ENCODE measurements at regions not wholly inside any gene's neighbourhood (a gene's known extent, or its start where the extent isn't known, plus 50 kb on each side); places are given as distances from the start of the nearest gene placed in this dataset.

DNA sequence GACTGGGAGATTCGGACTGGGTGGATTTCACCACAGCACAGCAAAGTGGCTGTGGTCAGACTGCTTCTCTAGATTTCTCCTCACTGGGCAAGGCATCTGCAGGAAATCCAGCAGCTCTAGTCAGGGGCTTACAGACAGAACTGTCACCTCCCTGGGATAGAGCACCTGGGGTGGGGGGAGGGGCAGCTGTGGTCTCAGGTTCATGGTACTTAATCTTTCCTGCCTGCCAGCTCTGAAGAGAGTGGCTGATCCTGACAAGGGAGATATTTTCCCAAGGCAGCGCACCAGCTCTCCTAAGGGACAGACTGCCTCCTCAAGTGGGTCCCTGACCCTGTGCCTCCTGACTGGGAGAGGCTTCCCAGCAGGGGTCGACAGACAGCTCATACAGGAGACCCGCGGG is 212.8 kb upstream of the KLF12 start:
- Histone ChIP-seq H3K4me1 (ENCODE audit: insufficient read depth) (no peaks in the 10 kb centered on the region), H4K20me1 (replicated peaks; ENCODE audit: insufficient read depth) (no peaks in the 10 kb centered on the region), H3K4me2 (no peak overlapping the region), H3K27ac (ENCODE audit: low read depth) (no peak overlapping the region), H3K27me3 (ENCODE audit: insufficient read depth) (no peaks in the 10 kb centered on the region), H3K36me3 (ENCODE audit: insufficient read depth) (no peaks in the 10 kb centered on the region), H3K9me2 (ENCODE audit: insufficient read depth) (0 out of 2 replicates have a peak, but pooled peaks cover 3% of the 10 kb centered on the region), H3K4me3 (no peak overlapping the region), H3F3A (replicated peaks; ENCODE audit: low read depth) (no peaks in the 10 kb centered on the region), H2AFZ (no peak overlapping the region), H3K79me2 (replicated peaks; ENCODE audit: insufficient read depth) (no peaks in the 10 kb centered on the region)
- Mint-ChIP-seq H3K4me3 (no peak overlapping the region), H3K27ac (no peak overlapping the region), H3K36me3 (ENCODE audit: low read depth) (no peaks in the 10 kb centered on the region), H3K4me1 (peaks cover 2% of the 10 kb centered on the region; the same call in 1 of the 3 replicates), H3K27me3 (ENCODE audit: insufficient read depth, low read depth, poor library complexity) (peaks cover 10% of the 10 kb centered on the region), H3K9me3 (peaks cover 5% of the 10 kb centered on the region; the same call in 2 of the 3 replicates)
- DNase-seq (ENCODE audit: low spot score) (peak; percentile 20), ATAC-seq (no peak)
- no peak for TF ChIP-seq NANOG (IDR thresholded peaks at IDR 0.05; ENCODE audit: borderline replicate concordance)
- TF ChIP-seq, protein P1, sequence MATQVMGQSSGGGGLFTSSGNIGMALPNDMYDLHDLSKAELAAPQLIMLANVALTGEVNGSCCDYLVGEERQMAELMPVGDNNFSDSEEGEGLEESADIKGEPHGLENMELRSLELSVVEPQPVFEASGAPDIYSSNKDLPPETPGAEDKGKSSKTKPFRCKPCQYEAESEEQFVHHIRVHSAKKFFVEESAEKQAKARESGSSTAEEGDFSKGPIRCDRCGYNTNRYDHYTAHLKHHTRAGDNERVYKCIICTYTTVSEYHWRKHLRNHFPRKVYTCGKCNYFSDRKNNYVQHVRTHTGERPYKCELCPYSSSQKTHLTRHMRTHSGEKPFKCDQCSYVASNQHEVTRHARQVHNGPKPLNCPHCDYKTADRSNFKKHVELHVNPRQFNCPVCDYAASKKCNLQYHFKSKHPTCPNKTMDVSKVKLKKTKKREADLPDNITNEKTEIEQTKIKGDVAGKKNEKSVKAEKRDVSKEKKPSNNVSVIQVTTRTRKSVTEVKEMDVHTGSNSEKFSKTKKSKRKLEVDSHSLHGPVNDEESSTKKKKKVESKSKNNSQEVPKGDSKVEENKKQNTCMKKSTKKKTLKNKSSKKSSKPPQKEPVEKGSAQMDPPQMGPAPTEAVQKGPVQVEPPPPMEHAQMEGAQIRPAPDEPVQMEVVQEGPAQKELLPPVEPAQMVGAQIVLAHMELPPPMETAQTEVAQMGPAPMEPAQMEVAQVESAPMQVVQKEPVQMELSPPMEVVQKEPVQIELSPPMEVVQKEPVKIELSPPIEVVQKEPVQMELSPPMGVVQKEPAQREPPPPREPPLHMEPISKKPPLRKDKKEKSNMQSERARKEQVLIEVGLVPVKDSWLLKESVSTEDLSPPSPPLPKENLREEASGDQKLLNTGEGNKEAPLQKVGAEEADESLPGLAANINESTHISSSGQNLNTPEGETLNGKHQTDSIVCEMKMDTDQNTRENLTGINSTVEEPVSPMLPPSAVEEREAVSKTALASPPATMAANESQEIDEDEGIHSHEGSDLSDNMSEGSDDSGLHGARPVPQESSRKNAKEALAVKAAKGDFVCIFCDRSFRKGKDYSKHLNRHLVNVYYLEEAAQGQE (IDR thresholded peaks at IDR 0.05; ENCODE audit: unreplicated experiment), result no peak
- TF ChIP-seq STAT1 (IDR thresholded peaks at IDR 0.05; ENCODE audit: unreplicated experiment), result no peak
- TF ChIP-seq ZNF114 (CRISPR knock-in tag; IDR thresholded peaks at IDR 0.05), result no peak
- TF ChIP-seq, protein P2, sequence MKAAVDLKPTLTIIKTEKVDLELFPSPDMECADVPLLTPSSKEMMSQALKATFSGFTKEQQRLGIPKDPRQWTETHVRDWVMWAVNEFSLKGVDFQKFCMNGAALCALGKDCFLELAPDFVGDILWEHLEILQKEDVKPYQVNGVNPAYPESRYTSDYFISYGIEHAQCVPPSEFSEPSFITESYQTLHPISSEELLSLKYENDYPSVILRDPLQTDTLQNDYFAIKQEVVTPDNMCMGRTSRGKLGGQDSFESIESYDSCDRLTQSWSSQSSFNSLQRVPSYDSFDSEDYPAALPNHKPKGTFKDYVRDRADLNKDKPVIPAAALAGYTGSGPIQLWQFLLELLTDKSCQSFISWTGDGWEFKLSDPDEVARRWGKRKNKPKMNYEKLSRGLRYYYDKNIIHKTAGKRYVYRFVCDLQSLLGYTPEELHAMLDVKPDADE (IDR thresholded peaks at IDR 0.05), result no peak
- TF ChIP-seq ZNF331 (CRISPR knock-in tag; IDR thresholded peaks at IDR 0.05; ENCODE audit: low read depth), result no peak
- TF ChIP-seq, protein P3, sequence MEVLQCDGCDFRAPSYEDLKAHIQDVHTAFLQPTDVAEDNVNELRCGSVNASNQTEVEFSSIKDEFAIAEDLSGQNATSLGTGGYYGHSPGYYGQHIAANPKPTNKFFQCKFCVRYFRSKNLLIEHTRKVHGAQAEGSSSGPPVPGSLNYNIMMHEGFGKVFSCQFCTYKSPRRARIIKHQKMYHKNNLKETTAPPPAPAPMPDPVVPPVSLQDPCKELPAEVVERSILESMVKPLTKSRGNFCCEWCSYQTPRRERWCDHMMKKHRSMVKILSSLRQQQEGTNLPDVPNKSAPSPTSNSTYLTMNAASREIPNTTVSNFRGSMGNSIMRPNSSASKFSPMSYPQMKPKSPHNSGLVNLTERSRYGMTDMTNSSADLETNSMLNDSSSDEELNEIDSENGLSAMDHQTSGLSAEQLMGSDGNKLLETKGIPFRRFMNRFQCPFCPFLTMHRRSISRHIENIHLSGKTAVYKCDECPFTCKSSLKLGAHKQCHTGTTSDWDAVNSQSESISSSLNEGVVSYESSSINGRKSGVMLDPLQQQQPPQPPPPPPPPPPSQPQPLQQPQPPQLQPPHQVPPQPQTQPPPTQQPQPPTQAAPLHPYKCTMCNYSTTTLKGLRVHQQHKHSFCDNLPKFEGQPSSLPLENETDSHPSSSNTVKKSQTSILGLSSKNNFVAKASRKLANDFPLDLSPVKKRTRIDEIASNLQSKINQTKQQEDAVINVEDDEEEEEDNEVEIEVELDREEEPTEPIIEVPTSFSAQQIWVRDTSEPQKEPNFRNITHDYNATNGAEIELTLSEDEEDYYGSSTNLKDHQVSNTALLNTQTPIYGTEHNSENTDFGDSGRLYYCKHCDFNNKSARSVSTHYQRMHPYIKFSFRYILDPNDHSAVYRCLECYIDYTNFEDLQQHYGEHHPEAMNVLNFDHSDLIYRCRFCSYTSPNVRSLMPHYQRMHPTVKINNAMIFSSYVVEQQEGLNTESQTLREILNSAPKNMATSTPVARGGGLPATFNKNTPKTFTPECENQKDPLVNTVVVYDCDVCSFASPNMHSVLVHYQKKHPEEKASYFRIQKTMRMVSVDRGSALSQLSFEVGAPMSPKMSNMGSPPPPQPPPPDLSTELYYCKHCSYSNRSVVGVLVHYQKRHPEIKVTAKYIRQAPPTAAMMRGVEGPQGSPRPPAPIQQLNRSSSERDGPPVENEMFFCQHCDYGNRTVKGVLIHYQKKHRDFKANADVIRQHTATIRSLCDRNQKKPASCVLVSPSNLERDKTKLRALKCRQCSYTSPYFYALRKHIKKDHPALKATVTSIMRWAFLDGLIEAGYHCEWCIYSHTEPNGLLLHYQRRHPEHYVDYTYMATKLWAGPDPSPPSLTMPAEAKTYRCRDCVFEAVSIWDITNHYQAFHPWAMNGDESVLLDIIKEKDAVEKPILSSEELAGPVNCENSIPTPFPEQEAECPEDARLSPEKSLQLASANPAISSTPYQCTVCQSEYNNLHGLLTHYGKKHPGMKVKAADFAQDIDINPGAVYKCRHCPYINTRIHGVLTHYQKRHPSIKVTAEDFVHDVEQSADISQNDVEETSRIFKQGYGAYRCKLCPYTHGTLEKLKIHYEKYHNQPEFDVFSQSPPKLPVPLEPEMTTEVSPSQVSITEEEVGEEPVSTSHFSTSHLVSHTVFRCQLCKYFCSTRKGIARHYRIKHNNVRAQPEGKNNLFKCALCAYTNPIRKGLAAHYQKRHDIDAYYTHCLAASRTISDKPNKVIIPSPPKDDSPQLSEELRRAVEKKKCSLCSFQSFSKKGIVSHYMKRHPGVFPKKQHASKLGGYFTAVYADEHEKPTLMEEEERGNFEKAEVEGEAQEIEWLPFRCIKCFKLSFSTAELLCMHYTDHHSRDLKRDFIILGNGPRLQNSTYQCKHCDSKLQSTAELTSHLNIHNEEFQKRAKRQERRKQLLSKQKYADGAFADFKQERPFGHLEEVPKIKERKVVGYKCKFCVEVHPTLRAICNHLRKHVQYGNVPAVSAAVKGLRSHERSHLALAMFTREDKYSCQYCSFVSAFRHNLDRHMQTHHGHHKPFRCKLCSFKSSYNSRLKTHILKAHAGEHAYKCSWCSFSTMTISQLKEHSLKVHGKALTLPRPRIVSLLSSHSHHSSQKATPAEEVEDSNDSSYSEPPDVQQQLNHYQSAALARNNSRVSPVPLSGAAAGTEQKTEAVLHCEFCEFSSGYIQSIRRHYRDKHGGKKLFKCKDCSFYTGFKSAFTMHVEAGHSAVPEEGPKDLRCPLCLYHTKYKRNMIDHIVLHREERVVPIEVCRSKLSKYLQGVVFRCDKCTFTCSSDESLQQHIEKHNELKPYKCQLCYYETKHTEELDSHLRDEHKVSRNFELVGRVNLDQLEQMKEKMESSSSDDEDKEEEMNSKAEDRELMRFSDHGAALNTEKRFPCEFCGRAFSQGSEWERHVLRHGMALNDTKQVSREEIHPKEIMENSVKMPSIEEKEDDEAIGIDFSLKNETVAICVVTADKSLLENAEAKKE (CRISPR knock-in tag; IDR thresholded peaks at IDR 0.05), result no peak
- TF ChIP-seq EZH2 (IDR thresholded peaks at IDR 0.05; ENCODE audit: low read depth, unreplicated experiment), result no peak
- TF ChIP-seq POLR2AphosphoS5 (IDR thresholded peaks at IDR 0.05; ENCODE audit: low read depth), result no peak
- no peak for TF ChIP-seq CREB1 (CRISPR knock-in tag; IDR thresholded peaks at IDR 0.05; ENCODE audit: low read depth)
- TF ChIP-seq, protein P4, sequence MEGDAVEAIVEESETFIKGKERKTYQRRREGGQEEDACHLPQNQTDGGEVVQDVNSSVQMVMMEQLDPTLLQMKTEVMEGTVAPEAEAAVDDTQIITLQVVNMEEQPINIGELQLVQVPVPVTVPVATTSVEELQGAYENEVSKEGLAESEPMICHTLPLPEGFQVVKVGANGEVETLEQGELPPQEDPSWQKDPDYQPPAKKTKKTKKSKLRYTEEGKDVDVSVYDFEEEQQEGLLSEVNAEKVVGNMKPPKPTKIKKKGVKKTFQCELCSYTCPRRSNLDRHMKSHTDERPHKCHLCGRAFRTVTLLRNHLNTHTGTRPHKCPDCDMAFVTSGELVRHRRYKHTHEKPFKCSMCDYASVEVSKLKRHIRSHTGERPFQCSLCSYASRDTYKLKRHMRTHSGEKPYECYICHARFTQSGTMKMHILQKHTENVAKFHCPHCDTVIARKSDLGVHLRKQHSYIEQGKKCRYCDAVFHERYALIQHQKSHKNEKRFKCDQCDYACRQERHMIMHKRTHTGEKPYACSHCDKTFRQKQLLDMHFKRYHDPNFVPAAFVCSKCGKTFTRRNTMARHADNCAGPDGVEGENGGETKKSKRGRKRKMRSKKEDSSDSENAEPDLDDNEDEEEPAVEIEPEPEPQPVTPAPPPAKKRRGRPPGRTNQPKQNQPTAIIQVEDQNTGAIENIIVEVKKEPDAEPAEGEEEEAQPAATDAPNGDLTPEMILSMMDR (conservative IDR thresholded peaks at IDR 0.05; ENCODE audit: low read depth in 2 of 2), result no peak
- no peak for TF ChIP-seq JUNB (IDR thresholded peaks at IDR 0.05; ENCODE audit: unreplicated experiment)
- TF ChIP-seq EZH2phosphoT487 (IDR thresholded peaks at IDR 0.05; ENCODE audit: unreplicated experiment), result no peak
